HG02571 (cell line): ENCODE measurements at regions not wholly inside any gene's neighbourhood (a gene's known extent, or its start where the extent isn't known, plus 50 kb on each side); places are given as distances from the start of the nearest gene placed in this dataset.

Experiments used
- ATAC-seq: cut with Tn5 transposase; IDR thresholded peaks from one replicate; pipeline ENCODE4 v1.9.1; 2021; ENCODE audit warnings: mild to moderate bottlenecking, moderate library complexity; ENCODE audit not compliant: unreplicated experiment

- no peak for ATAC-seq
Observed at GRCh38 chr5:27341342-27341741, 303.0 kb upstream of the CDH9 start.

DNA sequence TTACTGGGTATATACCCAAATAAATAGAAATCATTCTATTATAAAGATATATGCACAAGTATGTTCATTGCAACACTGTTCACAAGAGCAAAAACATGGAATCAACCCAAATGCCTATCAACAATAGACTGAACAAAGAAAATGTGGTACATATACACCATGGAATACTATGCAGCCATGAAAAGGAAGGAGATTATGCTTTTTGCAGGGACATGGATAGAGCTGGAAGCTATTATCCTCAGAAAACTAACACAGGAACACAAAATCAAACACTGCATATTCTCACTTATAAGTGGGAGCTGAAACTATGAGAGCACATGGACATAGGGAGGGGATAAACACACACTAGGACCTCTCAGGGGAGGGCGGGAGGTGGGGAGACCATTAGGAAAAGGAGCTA lies 298.4 kb upstream of the CDH9 start:
- ATAC-seq: no peak

DNA sequence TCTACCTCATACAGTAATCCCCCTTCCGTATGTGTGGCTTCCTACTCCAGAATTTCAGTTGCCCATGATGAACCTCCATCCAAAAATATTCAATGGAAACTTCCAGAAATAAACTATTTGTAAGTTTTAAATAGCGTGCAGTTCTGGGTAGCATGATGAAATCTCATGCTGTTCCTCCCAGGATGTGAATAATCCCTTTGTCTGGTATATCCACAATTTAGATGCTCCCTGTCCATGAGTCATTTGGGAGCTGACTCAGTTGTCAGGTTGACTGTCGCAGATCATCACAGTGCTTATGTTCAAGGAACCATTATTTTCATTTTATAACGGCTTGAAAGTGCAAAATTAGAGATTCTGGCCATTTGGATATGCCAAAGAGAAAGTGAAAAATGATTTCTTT lies 290.1 kb upstream of the CDH9 start:
- no peak for ATAC-seq

DNA sequence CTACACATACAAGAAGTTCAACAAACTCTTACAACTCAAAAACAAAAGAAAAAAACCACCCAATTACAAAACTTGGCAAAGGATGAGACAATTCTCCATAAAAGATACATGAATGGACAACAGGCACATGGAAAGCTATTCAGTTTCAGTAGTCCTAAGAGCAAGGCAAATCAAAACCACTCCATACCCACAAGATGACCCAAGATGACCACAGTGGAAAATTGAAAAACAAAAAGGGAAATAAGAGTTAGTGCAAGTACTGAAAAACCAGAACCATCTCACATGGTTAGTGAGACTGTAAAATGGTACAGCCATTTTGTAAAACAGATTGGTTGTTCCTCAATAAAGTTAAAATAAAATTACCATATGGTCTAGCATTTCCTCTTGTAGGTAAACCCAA lies 287.1 kb upstream of the CDH9 start:
- ATAC-seq: no peak

- no peak for ATAC-seq
Observed at GRCh38 chr5:27318701-27319100, 280.3 kb upstream of the CDH9 start.

GRCh38 chr5:27316271-27316650 lies 277.9 kb upstream of the CDH9 start:
- ATAC-seq: no peak

DNA sequence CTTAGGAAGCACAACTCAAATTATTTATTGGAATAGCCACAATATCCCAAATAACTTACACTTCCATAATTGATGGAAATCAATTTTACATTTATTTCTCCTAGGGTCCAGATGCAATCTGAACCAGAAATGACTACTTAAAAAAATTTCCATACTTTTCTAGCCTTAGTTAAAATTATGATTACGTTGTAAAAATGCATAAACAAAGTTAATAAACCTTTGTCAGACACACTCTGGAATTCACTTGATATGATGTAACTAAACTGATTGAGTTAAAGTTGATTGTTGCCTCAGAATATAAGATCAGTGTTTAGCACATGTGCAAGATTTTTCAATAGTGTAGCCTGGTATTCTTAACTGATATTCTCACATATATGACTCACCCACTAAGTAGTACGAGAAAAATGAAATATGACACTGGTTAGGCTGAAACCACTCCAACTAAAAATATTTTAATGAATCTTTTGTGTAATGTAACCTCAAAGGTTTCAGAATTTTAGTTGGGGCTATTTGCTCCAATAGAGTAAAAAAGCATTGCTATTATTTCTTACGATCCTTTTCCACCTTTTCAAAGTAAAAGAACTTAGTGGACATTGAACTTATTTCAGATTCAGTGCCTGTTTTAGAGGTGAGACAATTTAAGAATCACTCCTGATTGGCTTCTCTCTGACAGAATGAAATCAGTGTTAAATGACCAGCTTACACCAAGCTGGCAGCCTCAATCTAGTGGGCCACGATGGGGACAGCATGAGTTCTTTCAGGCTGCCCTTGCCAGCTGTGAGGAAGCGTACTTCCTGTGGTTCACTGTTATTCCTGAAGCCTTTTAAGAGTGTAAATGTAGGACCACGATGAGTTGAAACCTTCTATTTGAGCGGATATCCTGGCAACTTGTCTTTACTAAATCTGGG lies 277.2 kb upstream of the CDH9 start:
- no peak for ATAC-seq

- no peak for ATAC-seq
Observed at GRCh38 chr5:27313549-27313948, 275.2 kb upstream of the CDH9 start.

- no peak for ATAC-seq
Observed at GRCh38 chr5:27312291-27312893, 274.0 kb upstream of the CDH9 start.

GRCh38 chr5:27311544-27311943 lies 273.2 kb upstream of the CDH9 start:
- no peak for ATAC-seq

DNA sequence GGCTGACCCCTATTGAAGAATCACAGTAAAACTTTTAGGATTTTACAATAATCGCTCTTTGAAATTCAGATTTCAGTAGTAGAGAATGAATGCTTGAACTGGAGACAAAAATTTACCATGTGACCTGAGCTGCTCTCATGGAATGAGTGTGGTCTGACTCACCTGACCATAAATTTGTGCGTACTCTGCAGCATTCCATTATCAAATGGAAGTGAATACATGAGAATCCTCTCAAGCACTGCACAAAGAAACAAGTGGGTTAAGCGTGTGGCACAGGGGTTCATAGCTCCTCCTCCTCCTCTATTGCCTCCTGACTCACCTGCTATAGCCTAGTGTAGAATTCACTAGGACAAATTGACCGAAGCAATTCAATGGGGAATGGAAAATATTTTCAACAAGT lies 269.8 kb upstream of the CDH9 start:
- no peak for ATAC-seq

- ATAC-seq: no peak
Observed at GRCh38 chr5:27290172-27290571, 251.8 kb upstream of the CDH9 start.

DNA sequence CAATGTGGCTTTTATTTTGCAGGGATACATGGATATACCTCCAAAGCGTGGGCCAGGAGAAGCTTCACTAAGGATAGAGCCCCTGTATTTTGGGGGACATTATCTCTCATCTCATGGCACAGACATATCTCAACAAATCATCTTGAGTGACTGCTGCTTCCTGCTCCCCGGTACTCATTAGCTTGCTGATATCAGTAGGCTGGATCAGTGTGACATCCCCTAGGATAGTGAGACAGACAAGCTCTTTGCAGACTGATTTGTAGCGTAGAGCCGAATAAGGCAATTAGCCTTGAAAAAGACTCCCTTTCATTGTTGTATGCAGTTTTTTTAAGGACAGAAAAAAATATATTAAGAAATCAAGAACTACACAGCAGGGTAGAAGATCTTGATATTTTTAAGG lies 237.7 kb upstream of the CDH9 start:
- no peak for ATAC-seq

DNA sequence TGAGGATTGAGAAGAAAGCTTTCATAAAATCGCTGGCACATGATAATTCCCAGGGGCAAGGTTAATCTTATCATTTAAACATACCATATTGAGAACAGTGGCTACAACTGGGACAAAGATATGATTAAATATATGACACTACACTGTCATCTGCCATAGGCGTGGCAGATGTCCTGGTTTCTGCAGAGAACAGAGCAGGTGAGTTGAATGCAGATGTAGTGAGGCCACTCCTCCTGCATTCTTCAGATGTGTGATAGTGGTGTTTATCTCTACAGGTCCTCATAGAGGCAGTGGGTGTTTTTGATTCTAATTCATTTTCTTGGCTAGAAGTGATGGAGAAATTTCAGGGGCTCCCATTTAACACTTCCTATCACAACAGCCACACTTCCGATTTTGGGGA lies 237.0 kb upstream of the CDH9 start:
- no peak for ATAC-seq

- no peak for ATAC-seq
Observed at GRCh38 chr5:27269766-27270165, 231.4 kb upstream of the CDH9 start.

GRCh38 chr5:27267209-27267824 lies 228.9 kb upstream of the CDH9 start:
- no peak for ATAC-seq

DNA sequence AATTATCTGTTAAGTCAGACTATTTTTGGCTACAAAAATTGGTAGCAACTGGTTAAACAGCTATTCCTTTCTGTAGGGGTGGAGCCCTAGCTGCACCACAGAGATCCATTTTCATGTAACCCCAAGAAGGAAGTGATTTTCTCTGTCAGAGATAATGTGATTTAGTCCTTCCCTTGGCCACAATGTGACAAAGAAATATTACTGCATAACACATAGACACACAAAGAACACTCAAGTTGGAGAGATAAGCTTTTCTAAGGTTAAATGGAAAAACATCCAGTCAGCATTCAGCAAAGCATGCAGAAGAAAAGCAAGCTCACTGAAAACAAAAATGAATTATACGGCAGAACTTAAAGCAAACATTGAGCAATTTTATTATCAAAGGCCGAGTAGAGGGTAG lies 227.8 kb upstream of the CDH9 start:
- no peak for ATAC-seq

DNA sequence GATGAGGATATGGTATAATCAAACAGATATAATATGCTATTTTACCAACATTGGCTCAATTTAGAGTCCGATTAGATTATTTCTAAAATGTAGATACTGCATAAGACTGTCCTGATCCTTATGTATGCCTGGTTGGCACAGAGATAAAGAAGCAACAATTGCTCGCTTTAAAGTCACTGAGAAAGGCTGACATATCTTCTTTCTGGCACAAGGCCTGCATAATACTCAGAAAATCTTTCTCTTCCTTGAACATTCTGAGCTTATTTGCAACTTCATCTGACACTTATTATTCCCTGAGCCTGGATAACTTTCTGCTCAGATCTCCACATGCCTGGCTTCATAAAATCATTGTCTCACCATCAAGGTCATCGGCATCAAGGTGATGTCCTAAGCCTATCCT lies 219.3 kb upstream of the CDH9 start:
- ATAC-seq: no peak

DNA sequence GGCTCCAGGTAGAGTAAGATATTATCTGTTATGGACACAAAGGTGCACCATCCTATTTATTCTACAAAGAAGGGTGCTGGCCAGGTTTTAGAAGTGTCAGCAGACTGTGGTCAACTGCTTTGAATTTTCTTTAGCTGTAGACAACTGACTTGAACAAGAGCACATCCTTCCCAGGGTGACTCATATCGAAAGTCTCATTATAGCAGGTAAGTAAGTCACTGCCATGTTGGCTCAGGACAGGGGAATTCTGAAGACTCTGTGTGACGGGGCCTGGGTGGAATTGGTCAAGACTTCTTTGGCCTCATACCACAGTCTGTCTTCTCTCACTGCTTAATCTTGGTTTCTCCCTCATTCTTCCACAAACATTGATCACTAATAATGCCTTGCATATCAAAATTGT lies 214.5 kb upstream of the CDH9 start:
- ATAC-seq: no peak

- ATAC-seq: no peak
Observed at GRCh38 chr5:27242258-27242626, 203.9 kb upstream of the CDH9 start.

DNA sequence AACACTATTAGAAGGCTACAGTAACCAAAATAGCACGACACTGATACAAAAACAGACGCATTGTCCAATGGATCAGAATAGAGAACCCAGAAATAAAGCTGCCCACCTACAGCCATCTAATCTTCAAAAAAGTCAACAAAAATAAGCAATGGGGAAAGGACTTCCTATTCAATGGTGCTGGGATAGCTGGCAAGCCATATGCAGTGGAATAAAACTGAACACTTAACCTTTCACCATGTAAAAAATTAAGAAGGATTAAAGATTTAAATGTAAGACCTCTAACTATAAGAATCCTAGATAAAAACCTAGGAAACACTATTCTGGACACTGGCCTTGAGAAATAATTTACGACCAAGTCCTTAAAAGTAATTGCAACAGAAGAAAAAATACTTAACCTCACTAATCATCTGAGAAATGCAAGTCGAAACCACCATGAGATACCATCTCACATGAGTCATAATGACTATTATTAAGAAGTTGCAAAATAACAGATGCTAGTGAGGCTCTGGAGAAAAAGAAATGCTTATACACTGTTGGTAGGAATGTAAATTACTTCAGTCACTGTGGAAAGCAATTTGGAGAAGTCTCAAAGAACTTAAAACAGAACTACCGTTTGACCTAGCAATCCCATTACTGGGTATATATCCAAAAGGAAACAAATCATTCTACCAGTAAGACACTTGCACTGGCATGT lies 203.3 kb upstream of the CDH9 start:
- ATAC-seq: no peak

- ATAC-seq: no peak
Observed at GRCh38 chr5:27240791-27241190, 202.4 kb upstream of the CDH9 start.
